PC-9 (cell line): ENCODE measurements at regions not wholly inside any gene's neighbourhood (a gene's known extent, or its start where the extent isn't known, plus 50 kb on each side); places are given as distances from the start of the nearest gene placed in this dataset.

Experiments used
- CTCF ChIP-seq: fragments of 200-600 bp; sonication (generic); conservative IDR thresholded peaks from 2 replicates; pipeline ENCODE4 v1.6.1; 2017; ENCODE audit warnings: mixed run types, antibody characterized with exemption, mild to moderate bottlenecking, moderate library complexity
- EZH2 ChIP-seq: fragments of 200-600 bp; sonication (generic); IDR thresholded peaks from 2 replicates; pipeline ENCODE4 v1.8.0; 2017; ENCODE audit warnings: antibody characterized with exemption, low read depth

GRCh38 chr10:130654726-130655125 is 518.5 kb downstream of the GLRX3 start:
- TF ChIP-seq CTCF (no peak), EZH2 (no peak)
